AG04450 (cell line): ENCODE measurements at regions not wholly inside any gene's neighbourhood (a gene's known extent, or its start where the extent isn't known, plus 50 kb on each side); places are given as distances from the start of the nearest gene placed in this dataset.

Experiments used
- CTCF ChIA-PET: fragments of 300-600, 350-600 bp; formaldehyde crosslinking; extraction: SDS; loops from one replicate; lab custom pipeline; 2022; ENCODE audit warnings: antibody characterized with exemption, inconsistent platforms; lab: Charles Lee
- POLR2A ChIA-PET: fragments of 350-600 bp; formaldehyde crosslinking; extraction: SDS; loops from one replicate; lab custom pipeline; 2021; ENCODE audit warnings: antibody characterized with exemption, inconsistent platforms; lab: Yijun Ruan, JAX
- DNase-seq: peaks from one replicate; pipeline ENCODE4 v3.0.0-alpha.2; 2011; ENCODE audit warnings: low read depth, low spot score
- H3K27ac ChIP-seq: one replicate; pipeline ENCODE4 v1.5.1; 2012; ENCODE audit warnings: low read depth, low read length, control low read depth
- H3K27me3 ChIP-seq: one replicate; pipeline ENCODE4 v1.6.0; 2012; ENCODE audit warnings: low read length; ENCODE audit not compliant: control insufficient read depth, insufficient read depth
- H3K4me3 ChIP-seq: 2 replicates; pipeline ENCODE4 v1.5.1; 2011; ENCODE audit warnings: mild to moderate bottlenecking, low read depth, low read length, control low read depth
- H3K9me3 ChIP-seq: 2 replicates; pipeline ENCODE4 v1.5.1; 2012; ENCODE audit warnings: low read length; ENCODE audit not compliant: control insufficient read depth, insufficient read depth
- CTCF ChIP-seq: IDR thresholded peaks from 2 replicates; pipeline ENCODE4 v1.5.1; 2011; ENCODE audit warnings: low read depth, low read length, control low read depth, inconsistent platforms

DNA sequence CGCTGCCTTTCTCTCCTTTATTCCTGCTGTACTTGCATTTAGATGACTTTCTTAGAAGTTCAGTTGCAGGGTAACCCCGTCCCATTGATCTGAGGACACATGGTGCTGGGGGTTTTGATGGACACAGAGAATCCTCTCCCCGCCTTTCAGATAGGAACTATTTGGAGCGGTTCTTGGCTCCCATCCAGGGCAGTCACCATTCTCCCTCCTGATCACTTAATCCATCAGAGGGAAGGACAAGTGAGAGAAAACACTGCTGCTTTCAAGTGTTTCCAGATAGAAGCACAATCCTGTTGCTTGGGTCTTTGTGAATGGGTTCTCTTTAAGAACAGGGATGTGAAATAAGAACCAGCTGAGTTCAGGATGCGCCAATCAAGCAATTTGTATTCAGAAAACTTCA is 85.2 kb downstream of the IRX1 start:
- POLR2A ChIA-PET: no interaction called here
- DNase-seq: no peak
- Histone ChIP-seq H3K27me3 (no peaks in the 10 kb centered on the region), H3K27ac (no peak overlapping the region), H3K9me3 (peaks cover 52% of the 10 kb centered on the region), H3K4me3 (no peak overlapping the region)
- no peak for TF ChIP-seq CTCF
- CTCF ChIA-PET: no interaction called here

DNA sequence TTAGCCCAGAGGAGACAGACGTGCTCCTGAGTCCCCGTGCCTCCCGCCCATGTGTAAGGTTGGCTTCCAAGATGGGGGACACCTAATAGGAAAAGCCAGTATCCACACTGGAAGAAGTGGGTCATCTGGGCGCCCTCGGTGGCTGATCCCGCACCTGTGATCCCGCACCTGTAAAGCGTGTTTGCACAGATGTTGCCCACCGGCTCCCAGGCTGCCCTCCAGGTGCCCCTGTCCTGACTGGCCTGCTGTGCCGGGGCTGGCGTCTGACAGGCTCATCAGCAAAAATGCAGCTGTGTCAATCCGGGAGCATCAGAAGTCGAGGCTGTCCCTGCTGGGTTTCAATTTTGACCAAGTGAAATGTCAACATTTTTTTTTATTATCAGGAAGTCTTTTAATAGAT is 88.5 kb downstream of the IRX1 start:
- Histone ChIP-seq H3K27me3 (no peaks in the 10 kb centered on the region), H3K9me3 (peaks cover 27% of the 10 kb centered on the region), H3K4me3 (no peak overlapping the region), H3K27ac (no peak overlapping the region)
- CTCF ChIA-PET: no interaction called here
- no peak for TF ChIP-seq CTCF
- POLR2A ChIA-PET: no interaction called here
- DNase-seq: no peak

- CTCF ChIA-PET: no interaction called here
- Histone ChIP-seq H3K9me3 (peaks cover 27% of the 10 kb centered on the region), H3K27me3 (no peaks in the 10 kb centered on the region), H3K4me3 (no peak overlapping the region), H3K27ac (no peak overlapping the region)
- no peak for TF ChIP-seq CTCF
- no peak for DNase-seq
- POLR2A ChIA-PET: no interaction called here
These were observed 89.2 kb downstream of the IRX1 start for GRCh38 chr5:3684771-3685354.

- TF ChIP-seq CTCF: no peak
- CTCF ChIA-PET: no interaction called here
- POLR2A ChIA-PET: no interaction called here
- peaks cover 28% of the 10 kb centered on the region for H3K9me3 ChIP-seq
- H3K4me3 ChIP-seq: no peak overlapping the region
- DNase-seq: no peak
- no peaks in the 10 kb centered on the region for H3K27me3 ChIP-seq
- H3K27ac ChIP-seq: no peak overlapping the region
These were observed 99.2 kb downstream of the IRX1 start for GRCh38 chr5:3694819-3695218.

GRCh38 chr5:3695818-3696217 is 100.2 kb downstream of the IRX1 start:
- ChIA-PET POLR2A (no interaction called here), CTCF (no interaction called here)
- no peak overlapping the region for H3K27ac ChIP-seq
- peaks cover 28% of the 10 kb centered on the region for H3K9me3 ChIP-seq
- H3K27me3 ChIP-seq: no peaks in the 10 kb centered on the region
- no peak for TF ChIP-seq CTCF
- no peak for DNase-seq
- H3K4me3 ChIP-seq: no peak overlapping the region
